Suprapubic skin (tissue), 4 donors: ENCODE measurements at regions not wholly inside any gene's neighbourhood (a gene's known extent, or its start where the extent isn't known, plus 50 kb on each side); places are given as distances from the start of the nearest gene placed in this dataset.

Experiments used
- EP300 ChIP-seq: sonication (generic); formaldehyde crosslinking; IDR thresholded peaks from one replicate; pipeline ENCODE4 v1.6.1; 2017; ENCODE audit warnings: antibody characterized with exemption
- POLR2A ChIP-seq, 2 donors: fragments of 450-650 bp; IDR thresholded peaks; one replicate each; pipeline ENCODE4 v1.6.1; 2017; ENCODE audit warnings: antibody characterized with exemption in 2 of 2, mild to moderate bottlenecking in 2 of 2, moderate library complexity in 2 of 2
- POLR2AphosphoS5 ChIP-seq, 3 donors: sonication (generic); formaldehyde crosslinking; IDR thresholded peaks; one replicate each; pipeline ENCODE4 v1.6.1; 2017; ENCODE audit warnings: antibody characterized with exemption in 3 of 3
- TF ChIP-seq, protein P1 (sequence below), 2 donors: fragments of 200-600 bp in 1 of 2; fragments of 450-650 bp in 1 of 2; sonication (generic) in 1 of 2; IDR thresholded peaks; one replicate each; pipeline ENCODE4 v1.5.1; 2016 to 2019; ENCODE audit warnings: antibody characterized with exemption in 2 of 2, mild to moderate bottlenecking in 1 of 2, moderate library complexity in 1 of 2

GRCh38 chr12:124190312-124191023, 104.4 kb upstream of the RFLNA start:
- TF ChIP-seq POLR2A (IDR thresholded peaks at IDR 0.05) (no peak), POLR2AphosphoS5 (IDR thresholded peaks at IDR 0.05) (no peak), EP300 (no peak)
- TF ChIP-seq, protein P1, sequence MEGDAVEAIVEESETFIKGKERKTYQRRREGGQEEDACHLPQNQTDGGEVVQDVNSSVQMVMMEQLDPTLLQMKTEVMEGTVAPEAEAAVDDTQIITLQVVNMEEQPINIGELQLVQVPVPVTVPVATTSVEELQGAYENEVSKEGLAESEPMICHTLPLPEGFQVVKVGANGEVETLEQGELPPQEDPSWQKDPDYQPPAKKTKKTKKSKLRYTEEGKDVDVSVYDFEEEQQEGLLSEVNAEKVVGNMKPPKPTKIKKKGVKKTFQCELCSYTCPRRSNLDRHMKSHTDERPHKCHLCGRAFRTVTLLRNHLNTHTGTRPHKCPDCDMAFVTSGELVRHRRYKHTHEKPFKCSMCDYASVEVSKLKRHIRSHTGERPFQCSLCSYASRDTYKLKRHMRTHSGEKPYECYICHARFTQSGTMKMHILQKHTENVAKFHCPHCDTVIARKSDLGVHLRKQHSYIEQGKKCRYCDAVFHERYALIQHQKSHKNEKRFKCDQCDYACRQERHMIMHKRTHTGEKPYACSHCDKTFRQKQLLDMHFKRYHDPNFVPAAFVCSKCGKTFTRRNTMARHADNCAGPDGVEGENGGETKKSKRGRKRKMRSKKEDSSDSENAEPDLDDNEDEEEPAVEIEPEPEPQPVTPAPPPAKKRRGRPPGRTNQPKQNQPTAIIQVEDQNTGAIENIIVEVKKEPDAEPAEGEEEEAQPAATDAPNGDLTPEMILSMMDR (IDR thresholded peaks at IDR 0.05) = no peak
